PC-9 (cell line): ENCODE measurements at regions not wholly inside any gene's neighbourhood (a gene's known extent, or its start where the extent isn't known, plus 50 kb on each side); places are given as distances from the start of the nearest gene placed in this dataset.

ENCODE experiments used
- EZH2 ChIP-seq: fragments of 200-600 bp; sonication (generic); IDR thresholded peaks from 2 replicates; pipeline ENCODE4 v1.8.0; 2017; ENCODE audit warnings: antibody characterized with exemption, low read depth
- TF ChIP-seq, protein P1 (sequence below): fragments of 200-600 bp; sonication (generic); conservative IDR thresholded peaks from 2 replicates; pipeline ENCODE4 v1.6.1; 2017; ENCODE audit warnings: mixed run types, antibody characterized with exemption, mild to moderate bottlenecking, moderate library complexity

- TF ChIP-seq, protein P1, sequence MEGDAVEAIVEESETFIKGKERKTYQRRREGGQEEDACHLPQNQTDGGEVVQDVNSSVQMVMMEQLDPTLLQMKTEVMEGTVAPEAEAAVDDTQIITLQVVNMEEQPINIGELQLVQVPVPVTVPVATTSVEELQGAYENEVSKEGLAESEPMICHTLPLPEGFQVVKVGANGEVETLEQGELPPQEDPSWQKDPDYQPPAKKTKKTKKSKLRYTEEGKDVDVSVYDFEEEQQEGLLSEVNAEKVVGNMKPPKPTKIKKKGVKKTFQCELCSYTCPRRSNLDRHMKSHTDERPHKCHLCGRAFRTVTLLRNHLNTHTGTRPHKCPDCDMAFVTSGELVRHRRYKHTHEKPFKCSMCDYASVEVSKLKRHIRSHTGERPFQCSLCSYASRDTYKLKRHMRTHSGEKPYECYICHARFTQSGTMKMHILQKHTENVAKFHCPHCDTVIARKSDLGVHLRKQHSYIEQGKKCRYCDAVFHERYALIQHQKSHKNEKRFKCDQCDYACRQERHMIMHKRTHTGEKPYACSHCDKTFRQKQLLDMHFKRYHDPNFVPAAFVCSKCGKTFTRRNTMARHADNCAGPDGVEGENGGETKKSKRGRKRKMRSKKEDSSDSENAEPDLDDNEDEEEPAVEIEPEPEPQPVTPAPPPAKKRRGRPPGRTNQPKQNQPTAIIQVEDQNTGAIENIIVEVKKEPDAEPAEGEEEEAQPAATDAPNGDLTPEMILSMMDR, result no peak
- TF ChIP-seq EZH2, result no peak
These were observed 782.0 kb downstream of the SLITRK1 start for GRCh38 chr13:83100237-83100636.
